Trophoblast cell (in vitro differentiated cells and primary cell): ENCODE measurements at regions not wholly inside any gene's neighbourhood (a gene's known extent, or its start where the extent isn't known, plus 50 kb on each side); places are given as distances from the start of the nearest gene placed in this dataset.

Experiments used
- DNase-seq, 2 donors: peaks; one replicate each; pipeline ENCODE4 v3.0.0-alpha.2; 2016
- H2AFZ ChIP-seq: 2 replicates; pipeline ENCODE4 v1.6.1; 2013; ENCODE audit warnings: low read length, moderate library complexity, mild to moderate bottlenecking; ENCODE audit not compliant: insufficient read depth, poor library complexity
- H2AK5ac ChIP-seq: 2 replicates; pipeline ENCODE4 v1.6.1; 2013; ENCODE audit warnings: mild to moderate bottlenecking, low read length
- H2BK120ac ChIP-seq: 2 replicates; pipeline ENCODE4 v1.6.1; 2013; ENCODE audit warnings: low read length, mild to moderate bottlenecking, moderate library complexity; ENCODE audit not compliant: insufficient read depth, poor library complexity
- H2BK12ac ChIP-seq: 2 replicates; pipeline ENCODE4 v1.6.1; 2013; ENCODE audit warnings: mild to moderate bottlenecking, low read length, moderate library complexity
- H2BK5ac ChIP-seq: 2 replicates; pipeline ENCODE4 v1.6.1; 2013; ENCODE audit warnings: low read length, low read depth, moderate library complexity, mild to moderate bottlenecking; ENCODE audit not compliant: poor library complexity
- H3K14ac ChIP-seq: 2 replicates; pipeline ENCODE4 v1.6.1; 2013; ENCODE audit warnings: mild to moderate bottlenecking, low read length
- H3K18ac ChIP-seq: 2 replicates; pipeline ENCODE4 v1.6.1; 2013; ENCODE audit warnings: mild to moderate bottlenecking, low read length
- H3K23ac ChIP-seq: 2 replicates; pipeline ENCODE4 v1.6.1; 2013; ENCODE audit warnings: low read length
- H3K27ac ChIP-seq: 2 replicates; pipeline ENCODE4 v1.5.1; 2013; ENCODE audit warnings: low read depth, mild to moderate bottlenecking, inconsistent platforms, low read length, moderate library complexity
- H3K27me3 ChIP-seq: 2 replicates; pipeline ENCODE4 v1.6.1; 2013; ENCODE audit warnings: inconsistent platforms, mild to moderate bottlenecking, low read length, moderate library complexity; ENCODE audit not compliant: insufficient read depth
- H3K36me3 ChIP-seq, 2 experiments: 1 replicate in 1 of 2; 2 replicates in 1 of 2; pipeline ENCODE4 v1.6.1; 2013; ENCODE audit warnings: low read length in 2 of 2, mild to moderate bottlenecking in 2 of 2, moderate library complexity in 1 of 2; ENCODE audit not compliant: insufficient read depth in 2 of 2, control insufficient read depth in 1 of 2
- H3K4ac ChIP-seq: 2 replicates; pipeline ENCODE4 v1.6.1; 2013; ENCODE audit warnings: low read depth, mild to moderate bottlenecking, low read length, moderate library complexity
- H3K4me1 ChIP-seq, 2 experiments: 1 replicate in 1 of 2; 2 replicates in 1 of 2; pipeline ENCODE4 v1.6.1; 2013; ENCODE audit warnings: low read length in 2 of 2, mild to moderate bottlenecking in 2 of 2, moderate library complexity in 1 of 2; ENCODE audit not compliant: insufficient read depth in 2 of 2, control insufficient read depth in 1 of 2
- H3K4me2 ChIP-seq: 2 replicates; pipeline ENCODE4 v1.6.1; 2013; ENCODE audit warnings: inconsistent platforms, mild to moderate bottlenecking, low read length, moderate library complexity
- H3K4me3 ChIP-seq: 2 replicates; pipeline ENCODE4 v1.5.1; 2013; ENCODE audit warnings: mild to moderate bottlenecking, low read depth, low read length, inconsistent platforms
- H3K79me1 ChIP-seq: one replicate; pipeline ENCODE4 v1.6.1; 2013; ENCODE audit warnings: low read length
- H3K79me2 ChIP-seq: 2 replicates; pipeline ENCODE4 v1.6.1; 2013; ENCODE audit warnings: low read length, mild to moderate bottlenecking; ENCODE audit not compliant: control insufficient read depth, insufficient read depth, poor library complexity
- H3K9ac ChIP-seq: 2 replicates; pipeline ENCODE4 v1.6.1; 2013; ENCODE audit warnings: mild to moderate bottlenecking, low read length
- H3K9me3 ChIP-seq: 2 replicates; pipeline ENCODE4 v1.6.1; 2013; ENCODE audit warnings: low read depth, mild to moderate bottlenecking, control low read depth, inconsistent platforms, low read length; ENCODE audit not compliant: insufficient read depth
- H4K12ac ChIP-seq: 2 replicates; pipeline ENCODE4 v1.6.1; 2013; ENCODE audit warnings: low read depth, mild to moderate bottlenecking, low read length, moderate library complexity
- H4K8ac ChIP-seq: 2 replicates; pipeline ENCODE4 v1.6.1; 2013; ENCODE audit warnings: low read depth, mild to moderate bottlenecking, low read length, moderate library complexity
- H4K91ac ChIP-seq: one replicate; pipeline ENCODE4 v1.6.1; 2013; ENCODE audit warnings: low read depth, mild to moderate bottlenecking, low read length, moderate library complexity
- WGBS: extraction: QIAGEN DNeasy Blood & Tissue Kit; methylation state at CpG from one replicate; pipeline ENCODE4 v1.1.7; 2013; ENCODE audit warnings: missing lambda C conversion rate; ENCODE audit not compliant: insufficient read length, insufficient coverage; ENCODE audit errors: extremely low coverage; 5-methylcytosine and 5-hydroxymethylcytosine counted together

GRCh38 chr16:60818465-60818864 lies 1217.8 kb downstream of the CDH8 start:
- H3K27me3 ChIP-seq: no peaks in the 10 kb centered on the region
- H3K9me3 ChIP-seq: no peaks in the 10 kb centered on the region
- no peak overlapping the region for H3K4ac ChIP-seq
- H2BK120ac ChIP-seq: no peak overlapping the region
- no peak overlapping the region for H3K23ac ChIP-seq
- H2AK5ac ChIP-seq: no peak overlapping the region
- H4K91ac ChIP-seq: no peak overlapping the region
- H3K79me1 ChIP-seq: no peaks in the 10 kb centered on the region
- no peak overlapping the region for H2BK12ac ChIP-seq
- H4K8ac ChIP-seq: no peak overlapping the region
- H3K4me2 ChIP-seq: no peak overlapping the region
- no peaks in the 10 kb centered on the region for H3K79me2 ChIP-seq
- H3K4me3 ChIP-seq: no peak overlapping the region
- no CpG with 5 or more reads among the region's 1 CpG for WGBS
- H2BK5ac ChIP-seq: no peak overlapping the region
- no peak overlapping the region for H2AFZ ChIP-seq
- no peak for DNase-seq
- no peaks in the 10 kb centered on the region for H3K36me3 ChIP-seq
- H3K18ac ChIP-seq: no peak overlapping the region
- no peaks in the 10 kb centered on the region for H3K4me1 ChIP-seq
- no peak overlapping the region for H3K9ac ChIP-seq
- no peak overlapping the region for H4K12ac ChIP-seq
- H3K27ac ChIP-seq: no peak overlapping the region
- H3K14ac ChIP-seq: no peak overlapping the region

GRCh38 chr16:60816461-60816860 lies 1219.8 kb downstream of the CDH8 start:
- H2AFZ ChIP-seq: no peak overlapping the region
- H2BK5ac ChIP-seq: no peak overlapping the region
- H3K79me1 ChIP-seq: no peaks in the 10 kb centered on the region
- no peaks in the 10 kb centered on the region for H3K36me3 ChIP-seq
- no peak overlapping the region for H4K8ac ChIP-seq
- no peak overlapping the region for H3K4me3 ChIP-seq
- no peak overlapping the region for H3K9ac ChIP-seq
- H3K18ac ChIP-seq: no peak overlapping the region
- H2BK12ac ChIP-seq: no peak overlapping the region
- no CpG with 5 or more reads among the region's 1 CpG for WGBS
- H3K4me2 ChIP-seq: no peak overlapping the region
- no peak overlapping the region for H3K23ac ChIP-seq
- H3K4me1 ChIP-seq: no peaks in the 10 kb centered on the region
- no peaks in the 10 kb centered on the region for H3K79me2 ChIP-seq
- no peak overlapping the region for H4K12ac ChIP-seq
- H2BK120ac ChIP-seq: no peak overlapping the region
- H3K27ac ChIP-seq: no peak overlapping the region
- no peaks in the 10 kb centered on the region for H3K27me3 ChIP-seq
- no peak for DNase-seq
- no peaks in the 10 kb centered on the region for H3K9me3 ChIP-seq
- H4K91ac ChIP-seq: no peak overlapping the region
- no peak overlapping the region for H3K4ac ChIP-seq
- H3K14ac ChIP-seq: no peak overlapping the region
- no peak overlapping the region for H2AK5ac ChIP-seq

GRCh38 chr16:60815865-60816264 lies 1220.4 kb downstream of the CDH8 start:
- Histone ChIP-seq H3K36me3 (no peaks in the 10 kb centered on the region), H3K27ac (no peak overlapping the region), H4K12ac (no peak overlapping the region), H2BK5ac (no peak overlapping the region), H2AFZ (no peak overlapping the region), H3K23ac (no peak overlapping the region), H3K4me3 (no peak overlapping the region), H3K79me2 (peaks cover 1% of the 10 kb centered on the region), H4K91ac (no peak overlapping the region), H2BK12ac (no peak overlapping the region), H3K27me3 (no peaks in the 10 kb centered on the region), H4K8ac (no peak overlapping the region), H3K14ac (no peak overlapping the region), H2AK5ac (no peak overlapping the region), H3K9ac (no peak overlapping the region), H3K9me3 (no peaks in the 10 kb centered on the region), H3K4ac (no peak overlapping the region), H3K18ac (no peak overlapping the region), H3K79me1 (peaks cover 2% of the 10 kb centered on the region), H3K4me1 (peaks cover 0 to 3% of the 10 kb centered on the region in 2 experiments), H2BK120ac (no peak overlapping the region), H3K4me2 (no peak overlapping the region)
- no peak for DNase-seq
- no CpG with 5 or more reads among the region's 3 CpGs for WGBS

GRCh38 chr16:60815033-60815432 lies 1221.2 kb downstream of the CDH8 start:
- H2BK5ac ChIP-seq: no peak overlapping the region
- no CpG with 5 or more reads among the region's 3 CpGs for WGBS

More at GRCh38 chr16:60815033-60815432, 1221.2 kb downstream of the CDH8 start:
- Histone ChIP-seq H3K4me3 (no peak overlapping the region), H3K9ac (no peak overlapping the region), H3K27me3 (no peaks in the 10 kb centered on the region), H3K79me2 (peaks cover 1% of the 10 kb centered on the region), H3K18ac (no peak overlapping the region), H2AFZ (no peak overlapping the region), H2BK12ac (no peak overlapping the region), H3K23ac (no peak overlapping the region), H4K12ac (no peak overlapping the region), H3K4ac (no peak overlapping the region), H4K91ac (no peak overlapping the region), H2AK5ac (no peak overlapping the region), H3K27ac (no peak overlapping the region), H3K4me2 (no peak overlapping the region), H3K14ac (no peak overlapping the region), H3K36me3 (no peaks in the 10 kb centered on the region), H3K9me3 (no peaks in the 10 kb centered on the region), H3K79me1 (peaks cover 2% of the 10 kb centered on the region), H4K8ac (no peak overlapping the region), H3K4me1 (peaks cover 0 to 3% of the 10 kb centered on the region in 2 experiments), H2BK120ac (no peak overlapping the region)
- no peak for DNase-seq
